GM19239 (cell line): ENCODE measurements at regions not wholly inside any gene's neighbourhood (a gene's known extent, or its start where the extent isn't known, plus 50 kb on each side); places are given as distances from the start of the nearest gene placed in this dataset.
A peak's percentile ranks its signal among the peaks of the same experiment; 100 is the strongest.

ENCODE experiments used
- DNase-seq: peaks from one replicate; pipeline ENCODE4 v3.0.0; 2011; ENCODE audit warnings: low spot score; ENCODE audit not compliant: insufficient read length
- FAIRE-seq: peaks from 2 replicates; lab custom pipeline; 2011; peaks lifted over from hg19 to GRCh38; lab: Jason Lieb, UNC

DNA sequence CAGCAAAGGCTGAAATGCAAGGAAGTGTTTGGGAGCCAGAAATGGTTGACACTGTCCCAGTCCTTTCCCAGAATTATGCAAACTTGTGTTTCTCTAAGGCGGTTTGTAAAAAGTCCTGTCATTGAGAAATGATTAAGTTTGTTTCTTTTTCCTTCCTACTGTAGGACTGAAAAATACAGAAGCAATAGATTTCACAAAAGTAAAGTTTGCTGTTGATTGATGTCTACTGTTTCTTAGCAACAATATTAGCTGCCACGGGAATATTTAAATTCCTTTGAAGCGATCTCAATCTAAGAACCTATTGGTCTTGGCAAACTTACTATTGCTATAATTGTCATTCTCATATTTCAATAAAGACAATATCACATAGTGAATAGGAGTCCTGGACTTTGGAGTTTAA, 100.7 kb upstream of the IL12A start:
- DNase-seq (no peak), FAIRE-seq (no peak)

DNA sequence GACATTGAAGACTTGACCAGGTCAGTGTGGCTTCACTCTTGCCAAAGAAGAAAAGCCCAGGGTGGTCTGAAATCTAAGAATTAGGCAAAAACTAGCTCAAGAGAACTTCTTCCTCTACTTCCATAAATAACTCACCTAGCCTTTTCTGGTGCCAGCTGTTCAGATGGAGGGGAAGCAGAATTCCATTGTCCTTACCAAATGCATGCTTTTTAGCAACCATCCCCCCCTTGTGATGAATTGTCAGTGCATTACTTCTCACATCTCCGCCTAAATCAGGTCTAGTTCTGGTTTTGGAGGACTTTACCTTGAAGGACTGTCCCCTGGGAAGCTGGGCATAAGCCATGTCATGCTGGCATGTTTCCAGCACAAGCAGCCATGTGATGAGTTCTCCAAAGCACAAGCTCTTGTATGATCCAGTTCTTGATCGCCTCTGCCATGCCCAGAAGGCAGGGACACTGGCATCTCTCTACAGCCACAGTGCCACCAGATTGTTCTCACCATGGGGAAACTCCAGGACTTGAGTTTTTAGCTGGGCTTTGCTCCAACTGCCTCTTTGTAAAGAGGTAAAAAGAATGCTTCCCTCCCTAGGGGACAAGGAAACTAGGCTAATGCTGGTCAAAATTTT, 96.4 kb upstream of the IL12A start:
- DNase-seq: no peak
- no peak for FAIRE-seq

DNA sequence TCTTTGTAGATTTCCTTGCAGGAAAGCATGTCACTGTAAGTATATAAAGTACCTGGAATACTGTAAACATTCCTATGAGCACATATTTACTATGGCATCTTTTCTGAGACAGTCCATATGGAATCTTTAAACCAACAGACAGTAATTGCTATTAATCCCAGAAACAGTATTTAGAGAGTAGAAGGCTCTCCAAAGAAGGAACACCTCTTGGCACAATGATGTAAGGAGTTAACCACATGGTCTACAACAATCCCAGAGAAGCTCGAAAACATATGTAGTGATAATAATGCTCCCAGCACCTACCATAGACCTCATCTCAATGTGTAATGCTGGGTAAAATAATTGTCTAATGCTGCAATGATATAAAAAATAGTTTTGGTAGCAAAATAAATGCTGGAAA, 95.8 kb upstream of the IL12A start:
- no peak for FAIRE-seq

DNA sequence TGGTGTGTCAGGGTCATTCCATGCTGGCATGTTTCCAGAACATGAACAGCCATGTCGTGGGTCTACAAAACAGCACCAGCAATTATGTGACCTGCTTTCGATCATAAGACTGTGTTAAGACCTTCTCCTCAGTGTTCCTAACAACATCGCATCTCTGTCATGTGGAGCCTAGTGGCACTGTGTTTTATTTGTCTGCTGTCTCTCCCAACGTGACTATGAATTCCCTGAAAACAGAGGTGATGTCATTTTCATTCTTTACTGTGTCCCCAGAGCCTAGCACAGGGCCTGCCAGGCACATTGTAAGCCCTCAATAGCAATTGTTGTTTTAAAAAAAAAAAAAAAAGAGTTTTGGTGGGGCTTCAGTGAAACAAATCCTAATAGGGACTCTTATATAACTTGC, 94.2 kb upstream of the IL12A start:
- DNase-seq (no peak), FAIRE-seq (no peak)

More for the DNA sequence above, 95.8 kb upstream of the IL12A start:
- no peak for DNase-seq

DNA sequence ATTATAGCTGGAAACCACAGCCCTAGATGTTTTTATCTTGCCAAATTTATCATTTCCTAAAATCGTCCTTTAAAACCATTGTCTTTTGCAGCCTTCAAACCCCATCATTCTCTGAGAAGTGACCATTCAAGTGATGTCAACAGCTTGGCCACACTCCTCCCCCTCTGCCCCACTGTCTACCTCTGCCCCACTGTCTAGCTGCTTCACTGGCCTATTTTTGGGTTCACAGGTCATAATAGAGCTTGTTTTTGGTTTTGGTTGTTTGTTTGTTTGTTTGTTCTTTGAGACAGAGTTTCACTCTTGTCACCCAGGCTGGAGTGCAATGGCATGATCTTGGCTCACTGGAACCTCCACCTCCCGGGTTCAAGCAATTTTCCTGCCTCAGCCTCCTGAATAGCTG, 93.2 kb upstream of the IL12A start:
- DNase-seq (no peak), FAIRE-seq (no peak)

DNA sequence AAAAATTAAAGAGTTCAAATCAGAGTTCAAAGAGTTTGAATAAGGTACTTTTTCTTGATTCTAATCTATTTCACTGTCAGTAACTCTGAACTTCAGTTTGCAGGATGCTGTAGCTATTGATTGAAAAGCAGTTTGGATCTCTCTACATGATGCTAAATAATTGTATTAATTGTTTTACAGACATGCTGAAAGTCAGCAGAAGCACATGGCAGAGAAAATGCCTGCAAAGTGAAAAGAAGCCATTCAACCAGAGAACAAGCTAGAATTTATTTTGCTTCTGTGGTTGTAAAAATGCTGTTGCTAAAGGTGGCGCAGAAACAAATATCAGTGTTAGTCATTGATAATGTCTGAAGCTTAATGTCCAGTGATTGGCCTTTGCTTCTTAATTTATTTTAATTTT, 92.1 kb upstream of the IL12A start:
- no peak for FAIRE-seq
- DNase-seq: no peak

DNA sequence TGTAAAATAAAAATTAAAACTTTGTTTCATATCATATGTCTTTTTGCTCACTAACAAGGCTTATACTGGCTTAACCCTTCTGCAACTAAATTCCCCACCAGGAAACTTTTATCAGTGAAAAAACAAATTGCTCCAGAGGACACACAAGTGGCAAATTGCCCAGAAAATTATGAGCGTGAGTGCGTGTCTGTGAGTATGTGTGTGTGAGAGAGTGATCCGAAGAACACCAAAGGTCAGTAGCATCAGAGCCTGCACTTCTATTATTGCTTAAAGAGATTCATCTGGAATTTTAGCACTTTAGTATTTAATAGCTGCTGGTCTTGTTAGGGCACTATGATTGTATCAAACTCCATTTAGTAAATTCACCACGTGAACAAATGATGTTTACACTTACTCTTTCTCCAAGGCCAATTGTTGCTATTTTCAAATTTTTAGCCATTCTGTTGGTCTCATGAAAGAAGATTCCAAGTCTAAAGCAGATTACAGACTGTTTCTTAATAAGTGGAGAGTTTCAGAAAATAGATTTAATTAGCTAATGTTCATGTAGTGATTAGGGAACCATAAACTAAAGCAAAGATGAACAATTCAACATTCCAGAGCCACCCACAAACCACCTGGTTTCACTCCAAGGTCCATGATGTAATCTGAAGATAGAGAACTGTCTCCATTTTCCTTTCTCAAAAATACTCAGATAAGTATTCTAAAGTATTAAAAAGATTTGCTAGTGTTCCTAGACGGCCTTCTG, 91.1 kb upstream of the IL12A start:
- FAIRE-seq (no peak), DNase-seq (no peak)

DNA sequence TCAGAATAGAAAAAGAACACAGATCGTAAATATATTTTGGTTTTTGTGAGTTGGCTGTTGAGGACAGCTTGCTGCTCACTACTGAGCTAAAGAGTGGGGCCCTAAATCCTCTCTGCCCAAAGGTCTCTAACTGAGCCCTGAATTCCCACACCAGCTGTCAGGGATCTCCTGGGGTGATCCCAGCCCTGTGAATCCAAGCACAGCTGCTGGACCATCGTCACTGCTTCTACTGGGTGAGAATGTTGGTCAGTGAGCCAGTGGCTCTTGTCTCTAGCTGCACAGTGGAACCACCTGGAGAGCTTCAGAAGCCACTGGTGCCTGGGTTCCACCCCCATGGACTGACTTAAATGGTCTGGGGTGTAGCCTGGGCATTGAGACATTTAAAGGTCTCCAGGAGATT, 90.5 kb upstream of the IL12A start:
- FAIRE-seq (no peak), DNase-seq (no peak)

DNA sequence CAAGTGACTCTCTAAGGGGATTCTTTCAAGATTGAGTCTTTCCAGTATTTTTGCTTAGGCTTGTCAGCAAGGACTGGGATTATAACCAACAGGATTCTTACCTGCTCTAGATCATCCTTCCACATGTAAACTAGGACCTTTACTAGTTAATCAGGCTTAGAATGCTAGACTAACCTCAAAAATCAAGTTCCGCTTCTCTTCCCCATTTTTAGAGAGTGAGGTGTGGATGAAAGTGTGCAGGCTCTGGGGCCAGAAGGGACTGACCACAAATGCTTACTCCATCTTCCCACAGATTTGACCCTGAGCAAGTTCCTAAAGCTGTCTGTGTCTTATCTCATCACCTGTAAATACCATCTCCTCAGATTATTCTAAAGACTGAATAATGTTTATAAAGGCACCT, 89.5 kb upstream of the IL12A start:
- peak; percentile 49 for FAIRE-seq
- DNase-seq: no peak

DNA sequence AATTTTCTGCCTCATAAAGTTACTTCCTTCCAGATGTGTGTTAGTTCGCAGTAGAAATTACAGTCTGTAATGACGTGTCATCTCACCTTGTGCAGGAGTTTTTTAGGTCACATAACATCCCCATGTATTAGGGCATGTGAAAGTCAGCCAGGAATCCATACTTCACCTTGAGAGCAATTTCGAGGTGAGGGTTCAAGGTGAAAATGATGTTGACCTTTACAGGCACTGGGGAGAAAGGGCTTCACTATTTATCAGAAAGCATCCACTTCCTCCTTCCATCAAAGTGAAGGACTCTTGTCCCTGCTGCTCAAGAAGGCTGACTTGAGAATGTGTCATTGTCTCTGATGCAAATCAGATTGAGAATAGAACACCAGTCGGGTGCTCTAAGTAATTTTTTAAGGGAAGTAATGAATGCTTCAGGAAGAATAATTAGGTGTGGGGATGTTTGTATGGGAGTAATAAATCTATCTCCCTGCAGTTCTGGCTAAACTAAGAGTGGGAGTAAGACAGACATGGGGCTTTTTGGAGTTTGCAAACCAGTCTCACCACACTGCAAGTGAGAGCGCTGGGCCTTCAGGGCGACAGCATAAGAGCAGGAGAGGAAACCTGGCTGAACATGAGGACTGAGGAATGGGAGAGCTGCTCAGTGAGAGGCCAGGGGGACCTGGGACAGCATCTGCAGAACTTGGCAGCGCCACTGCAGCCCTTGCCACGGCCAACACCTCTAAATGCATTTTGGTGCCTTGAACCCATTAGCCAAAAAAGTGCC, 85.9 kb upstream of the IL12A start:
- DNase-seq (no peak), FAIRE-seq (peak; percentile 86)

DNA sequence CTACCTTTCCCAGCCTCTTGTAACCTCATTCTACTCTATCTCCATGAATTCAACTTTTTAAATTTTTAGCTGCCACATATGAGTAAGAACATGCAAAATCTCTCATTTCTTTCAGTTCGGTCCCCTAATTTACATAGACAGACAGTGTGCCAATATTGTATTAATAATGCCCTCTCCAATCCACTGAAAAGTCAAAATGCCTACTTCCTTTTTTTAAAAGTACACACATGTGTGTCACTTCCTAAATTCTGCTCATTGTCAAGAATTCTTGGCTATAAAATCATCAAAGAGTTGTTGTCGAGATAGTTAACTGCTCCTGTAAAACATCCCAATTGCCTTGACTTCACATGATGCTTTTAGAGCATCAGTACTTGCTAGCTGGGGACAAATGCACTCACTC, 84.2 kb upstream of the IL12A start:
- FAIRE-seq (no peak), DNase-seq (no peak)

DNA sequence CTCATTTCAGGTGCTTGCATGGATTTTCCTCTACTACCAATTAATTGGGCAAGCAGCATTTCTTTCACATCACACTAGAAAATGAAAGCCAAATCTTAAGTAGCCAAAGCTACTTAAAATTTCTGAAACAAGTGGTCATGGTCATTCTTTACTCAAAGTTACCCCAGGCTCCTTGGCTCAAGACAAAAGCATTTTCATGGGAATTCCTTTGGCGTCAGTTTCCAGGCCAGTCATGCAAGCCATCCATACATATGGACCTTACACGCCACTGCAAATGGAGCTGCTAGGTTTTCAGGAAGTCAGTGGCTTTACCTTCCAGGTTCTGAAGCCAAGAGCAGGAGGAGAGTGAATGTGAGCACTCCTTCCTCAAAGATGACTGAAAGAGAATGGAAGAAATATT, 83.7 kb upstream of the IL12A start:
- DNase-seq: no peak
- peak; percentile 85 for FAIRE-seq

DNA sequence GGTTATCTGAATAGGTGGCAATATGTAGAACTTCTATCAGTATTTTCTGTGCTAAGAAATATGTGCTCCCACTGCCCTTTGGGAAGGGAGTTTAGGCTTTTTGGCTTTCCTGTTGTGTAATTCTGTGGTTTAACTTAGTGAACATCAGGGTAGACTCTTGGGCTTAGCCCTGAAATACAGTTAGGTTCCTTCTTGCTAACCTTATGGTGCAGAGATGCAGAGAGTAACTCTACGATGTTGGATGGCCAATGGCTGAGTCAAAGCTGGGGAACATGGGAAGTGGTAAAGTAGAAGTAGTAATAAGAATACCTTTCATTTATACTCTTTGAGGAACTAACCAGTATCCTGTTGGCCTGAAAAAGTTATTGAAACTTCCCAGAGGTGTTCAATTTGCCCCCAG, 80.8 kb upstream of the IL12A start:
- FAIRE-seq: peak; percentile 61
- no peak for DNase-seq

DNA sequence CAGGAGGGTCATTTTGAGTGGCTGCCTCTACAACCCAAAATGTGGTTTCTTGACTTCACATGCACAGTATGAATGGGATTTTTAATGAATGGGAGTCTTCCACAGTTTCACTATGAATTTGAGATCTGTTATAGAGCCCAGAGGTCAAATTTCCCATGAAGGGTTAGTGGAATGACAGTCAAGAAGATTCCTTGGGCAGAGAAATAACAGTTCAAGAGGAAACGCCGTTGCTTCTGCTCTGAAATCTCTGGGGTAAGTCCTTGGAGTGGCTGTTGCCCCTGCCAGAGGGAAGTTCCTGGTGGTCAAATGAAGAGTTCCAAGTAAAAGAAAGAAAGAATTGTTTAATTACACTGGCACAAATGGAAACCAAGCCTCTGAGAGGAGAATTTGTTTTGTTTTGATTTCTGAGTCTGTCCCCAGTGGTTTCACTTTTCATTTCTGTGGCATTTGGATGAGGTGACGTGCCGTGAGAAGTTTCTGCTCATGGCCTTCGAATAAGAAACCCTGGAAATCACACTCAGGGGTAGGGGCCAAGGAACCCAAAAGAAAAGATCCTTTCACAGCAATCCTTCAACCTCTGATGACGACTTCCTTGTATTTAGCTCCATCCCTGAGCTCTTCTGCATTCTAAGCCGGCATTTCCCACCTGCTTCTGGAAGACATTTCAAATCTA, 77.5 kb upstream of the IL12A start:
- DNase-seq (no peak), FAIRE-seq (peak; percentile 97)

DNA sequence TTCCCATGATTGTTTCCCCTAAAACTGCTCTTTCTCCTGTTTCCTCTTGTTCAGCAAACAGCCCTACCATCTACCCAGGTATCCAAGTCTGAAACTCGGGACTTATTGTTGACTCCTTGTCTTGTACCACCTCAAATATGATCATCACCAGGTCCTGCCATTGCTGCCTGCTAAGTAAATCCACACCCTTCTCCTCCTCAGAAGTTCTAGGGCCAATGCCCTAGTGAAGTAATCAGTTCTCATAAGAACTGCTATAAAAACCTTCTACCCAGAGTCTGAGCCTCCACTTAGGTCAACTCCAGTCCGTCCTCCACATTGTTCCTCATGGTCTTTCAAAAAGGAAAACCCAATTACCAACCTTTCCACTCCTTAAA, 77.0 kb upstream of the IL12A start:
- FAIRE-seq: no peak
- DNase-seq: no peak

DNA sequence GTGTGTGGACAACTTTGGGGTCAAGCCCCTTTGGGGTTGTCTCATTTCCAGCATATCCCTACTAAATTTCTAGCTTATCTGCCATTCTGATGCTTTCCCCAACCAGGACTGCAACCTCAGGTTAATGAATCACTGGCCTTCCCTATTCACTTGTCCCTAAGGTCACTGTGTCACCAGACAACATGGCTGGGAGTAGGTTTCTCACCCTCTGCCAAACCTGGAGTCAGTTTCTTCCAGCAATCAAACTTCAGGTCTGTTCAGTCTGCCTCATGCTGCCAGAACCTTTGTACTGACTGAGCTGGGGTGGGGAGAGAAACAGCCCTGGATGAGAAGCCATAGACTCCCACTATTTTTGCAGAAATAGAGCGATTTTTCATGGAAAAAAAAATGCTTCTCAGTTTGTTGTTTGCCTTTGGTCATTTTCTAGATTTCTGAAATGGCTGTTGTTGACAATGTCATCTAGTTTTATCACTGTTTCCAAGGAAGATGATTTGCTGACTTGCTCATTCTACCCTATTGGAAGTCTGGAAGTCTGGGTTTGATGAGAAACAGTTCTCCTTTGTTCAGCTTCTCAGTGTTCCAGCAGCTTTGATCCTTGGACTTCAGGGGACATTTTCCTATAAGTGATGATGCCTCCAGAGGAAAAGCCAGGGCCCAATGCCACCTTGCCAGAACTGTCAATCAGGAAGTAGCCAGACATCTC, 74.8 kb upstream of the IL12A start:
- peak; percentile 74 for FAIRE-seq
- DNase-seq: no peak

DNA sequence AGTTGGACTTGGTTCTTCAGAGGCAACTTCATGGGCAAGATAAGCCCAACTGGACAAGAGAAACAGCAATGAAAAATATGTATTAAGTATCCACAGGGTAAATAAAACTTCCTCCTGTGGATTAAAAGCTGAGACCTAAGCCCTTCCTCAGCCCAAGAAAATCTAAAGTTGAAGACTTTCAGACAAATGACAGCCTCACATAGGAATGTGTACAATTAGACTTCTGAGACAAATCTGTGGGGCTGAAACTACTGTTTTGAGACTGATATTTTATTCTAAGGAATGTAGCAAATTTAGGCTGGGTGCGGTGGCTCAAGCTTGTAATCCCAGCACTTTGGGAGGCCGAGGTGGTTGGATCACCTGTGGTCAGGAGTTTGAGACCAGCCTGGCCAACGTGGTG, 74.2 kb upstream of the IL12A start:
- DNase-seq: no peak
- no peak for FAIRE-seq

DNA sequence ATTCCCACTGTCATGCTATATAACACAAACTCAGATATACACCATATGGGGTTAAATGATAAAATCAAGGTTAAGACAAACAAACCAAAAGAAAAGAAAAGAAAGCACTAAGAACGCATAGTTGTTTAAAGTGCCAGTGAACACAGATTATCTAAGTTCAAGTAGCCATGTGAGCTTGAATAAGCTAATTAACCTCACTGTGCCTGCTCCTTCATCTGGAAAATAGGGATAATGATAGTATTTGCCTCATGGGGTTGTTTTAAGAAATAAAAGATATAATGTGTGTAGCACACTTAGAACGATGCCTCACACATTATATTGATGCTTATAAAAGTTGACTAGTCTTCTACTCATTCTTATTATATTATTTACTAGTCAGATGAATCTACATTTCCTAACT, 72.6 kb upstream of the IL12A start:
- FAIRE-seq: no peak
- DNase-seq: no peak

DNA sequence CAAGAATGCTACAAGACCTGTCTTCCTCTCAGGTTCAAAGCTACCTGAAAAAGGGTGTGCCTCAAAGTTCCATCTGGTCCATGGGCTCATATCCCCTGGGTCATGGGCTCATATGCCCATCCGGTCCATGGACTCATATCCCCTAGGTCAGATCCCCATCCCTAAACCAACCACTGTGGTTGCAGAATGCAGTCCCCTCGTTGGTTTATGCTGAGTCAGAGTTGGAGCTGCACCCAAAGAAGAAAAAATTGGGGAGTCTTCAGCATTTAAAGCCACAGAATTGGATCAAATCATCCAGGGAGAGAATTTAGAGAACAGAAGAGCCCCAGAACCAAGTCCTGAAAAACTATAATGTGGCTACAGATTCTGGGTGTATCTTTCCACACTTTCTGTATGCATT, 71.5 kb upstream of the IL12A start:
- no peak for DNase-seq
- FAIRE-seq: peak; percentile 51

DNA sequence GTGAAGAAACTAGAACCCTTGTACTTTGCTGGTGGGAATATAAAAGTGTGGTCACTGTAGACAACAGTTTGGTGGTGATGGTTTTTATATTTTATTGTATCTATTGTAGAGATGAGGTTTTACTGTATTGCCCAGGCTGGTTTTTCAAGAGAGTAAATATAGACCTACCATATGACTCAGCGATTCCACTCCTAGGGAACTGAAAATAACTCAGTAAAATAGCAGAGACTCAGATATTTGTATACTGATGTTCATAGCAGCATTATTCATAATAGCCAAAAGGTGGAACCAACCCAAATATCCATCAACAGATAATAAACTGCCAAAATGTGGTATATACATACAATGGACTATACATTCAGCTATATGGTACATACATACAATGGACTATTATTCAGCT, 68.8 kb upstream of the IL12A start:
- DNase-seq: no peak
- peak; percentile 94 for FAIRE-seq
